GM18498 (cell line): ENCODE measurements at regions not wholly inside any gene's neighbourhood (a gene's known extent, or its start where the extent isn't known, plus 50 kb on each side); places are given as distances from the start of the nearest gene placed in this dataset.
"Not testable (repeated sequence)": the region's sequence is repeated elsewhere in the genome, so short reads cannot be mapped to it uniquely, and the experiment has no call there.

Source experiments
- ATAC-seq: cut with Tn5 transposase; IDR thresholded peaks from one replicate; pipeline ENCODE4 v1.9.1; 2021; ENCODE audit warnings: mild to moderate bottlenecking, moderate library complexity; ENCODE audit not compliant: unreplicated experiment

DNA sequence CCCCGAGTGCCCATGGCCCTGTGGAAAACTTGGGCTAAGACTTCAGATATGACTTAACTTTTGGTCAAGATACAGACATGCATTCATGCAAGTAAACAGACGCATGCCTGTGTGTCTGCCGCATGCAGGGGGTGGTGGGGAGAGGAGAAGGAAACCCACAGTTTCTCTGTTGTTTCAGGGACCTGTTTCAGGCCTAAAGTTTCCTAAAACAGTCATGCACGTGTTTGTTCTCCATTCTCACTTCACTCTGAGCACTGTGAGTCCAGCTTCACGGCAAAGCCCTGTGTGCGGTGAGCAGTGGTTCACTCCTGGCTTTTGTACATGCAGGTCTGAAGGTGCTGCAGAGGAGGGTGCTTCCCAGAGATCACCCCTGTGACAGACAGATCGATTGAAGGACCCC, 158.7 kb downstream of the FOXL1 start:
- ATAC-seq, result no peak

DNA sequence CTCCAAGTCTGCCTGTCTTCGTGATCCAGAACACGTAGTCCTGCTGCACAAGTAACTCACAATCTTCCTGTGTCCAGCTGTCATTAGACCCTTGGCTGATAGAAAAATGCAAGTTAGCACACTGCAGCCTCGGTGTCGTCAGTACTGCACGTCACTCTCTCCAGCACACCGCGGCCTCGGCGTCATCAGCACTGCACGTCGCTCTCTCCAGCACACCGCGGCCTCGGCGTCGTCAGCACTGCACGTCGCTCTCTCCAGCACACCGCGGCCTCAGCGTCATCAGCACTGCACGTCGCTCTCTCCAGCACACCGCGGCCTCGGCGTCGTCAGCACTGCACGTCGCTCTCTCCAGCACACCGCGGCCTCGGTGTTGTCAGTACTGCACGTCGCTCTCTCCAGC, 160.0 kb downstream of the FOXL1 start:
- not testable (repeated sequence) for ATAC-seq

DNA sequence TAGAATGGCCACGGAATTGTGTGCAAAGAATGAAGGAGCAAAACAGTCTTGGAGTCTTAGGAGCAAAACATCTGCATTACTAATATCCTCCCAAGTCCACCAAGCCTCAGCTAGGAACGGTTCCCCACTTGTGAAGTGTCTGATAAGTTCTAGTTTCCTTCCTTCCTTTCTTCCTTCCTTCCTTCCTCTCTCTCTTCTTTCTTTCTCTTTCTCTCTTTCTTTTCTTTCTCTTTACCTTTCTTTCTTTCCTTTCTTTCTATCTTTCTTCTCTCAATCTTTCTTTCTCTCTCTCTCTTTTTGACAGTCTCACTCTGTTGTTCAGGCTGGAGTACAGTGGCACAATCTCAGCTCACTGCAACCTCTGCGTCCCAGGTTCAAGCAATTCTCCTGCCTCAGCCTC, 160.8 kb downstream of the FOXL1 start:
- ATAC-seq, result no peak

DNA sequence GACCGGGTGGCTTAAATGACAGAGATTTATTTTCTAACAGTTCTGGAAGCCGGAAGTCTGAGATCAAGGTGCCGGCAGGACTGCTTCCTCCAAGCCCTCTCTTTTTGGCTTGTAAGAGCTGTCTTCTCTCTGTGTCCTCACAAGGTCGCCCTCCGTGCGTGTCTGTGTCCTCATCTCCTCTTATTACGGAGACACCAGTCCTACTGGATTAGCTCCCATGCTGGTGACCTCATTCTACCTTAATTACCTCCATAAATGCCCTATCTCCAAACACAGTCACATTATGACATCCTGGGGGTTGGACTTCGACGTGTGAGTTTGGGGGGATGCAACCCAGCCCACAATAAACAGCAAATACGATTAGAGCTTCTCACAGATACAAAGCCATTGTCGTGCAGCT, 161.5 kb downstream of the FOXL1 start:
- ATAC-seq, result no peak

DNA sequence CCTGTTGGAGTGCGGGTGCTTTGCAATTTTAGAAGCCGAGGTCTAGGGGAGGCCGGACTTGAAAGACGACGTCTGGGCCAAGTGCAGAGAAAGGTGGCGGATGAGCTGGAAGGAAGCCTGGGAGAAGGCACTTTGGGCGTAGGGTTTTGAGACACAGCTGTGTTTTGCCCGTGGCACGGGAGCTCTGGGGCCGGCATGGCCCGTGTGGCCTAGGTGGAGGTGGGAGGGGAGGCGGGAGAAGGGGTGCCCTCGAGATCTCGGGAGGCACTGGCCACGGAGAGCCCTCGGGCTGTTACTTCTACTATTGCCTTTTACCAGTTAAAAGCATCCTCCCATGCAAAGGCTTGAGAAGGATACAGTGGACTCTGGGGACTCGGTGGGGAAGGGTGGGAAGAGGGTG, 161.9 kb downstream of the FOXL1 start:
- ATAC-seq, result no peak

DNA sequence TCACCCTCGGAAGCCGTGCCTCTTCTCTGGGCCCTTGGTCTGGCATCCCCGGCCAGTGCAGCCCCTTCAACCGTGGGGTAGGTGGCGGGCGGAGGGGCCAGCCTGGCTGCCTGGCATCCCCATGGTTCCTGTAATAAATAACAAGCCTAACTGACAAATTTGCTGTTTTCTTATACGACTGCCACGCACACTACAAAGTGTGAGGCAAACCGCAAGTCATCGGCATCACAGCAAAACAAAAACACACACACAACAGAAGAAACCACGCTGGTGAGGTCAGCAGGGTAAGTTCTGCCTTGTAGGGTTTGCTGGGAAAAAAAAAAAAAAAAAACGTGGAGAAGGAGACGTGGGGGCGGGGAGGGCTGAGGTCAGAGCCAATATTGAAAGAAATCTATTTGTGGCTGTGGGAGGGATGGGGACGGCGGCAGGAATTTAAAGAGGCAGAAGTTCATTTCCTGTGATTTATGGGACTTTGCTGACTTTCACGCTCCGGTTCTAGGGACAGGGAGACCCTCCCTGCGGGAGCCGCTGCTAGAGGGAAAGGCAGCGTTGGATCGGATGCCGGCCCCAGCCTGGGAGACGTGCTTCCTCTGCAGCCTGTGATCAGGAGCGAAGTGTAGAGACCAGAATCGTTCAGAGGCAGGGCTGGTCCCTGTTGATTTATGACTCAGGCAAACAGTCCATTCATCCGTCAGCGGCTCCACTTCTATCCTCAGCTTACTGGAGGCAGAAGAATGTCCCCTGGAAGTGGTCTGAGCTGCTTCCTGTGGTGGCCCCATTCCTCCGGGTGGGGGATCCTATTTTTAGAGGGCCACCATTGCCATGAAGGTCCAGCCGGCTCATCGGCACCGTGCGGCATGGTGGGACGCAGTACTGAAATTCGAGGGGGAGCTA, 162.8 kb downstream of the FOXL1 start:
- no peak for ATAC-seq

DNA sequence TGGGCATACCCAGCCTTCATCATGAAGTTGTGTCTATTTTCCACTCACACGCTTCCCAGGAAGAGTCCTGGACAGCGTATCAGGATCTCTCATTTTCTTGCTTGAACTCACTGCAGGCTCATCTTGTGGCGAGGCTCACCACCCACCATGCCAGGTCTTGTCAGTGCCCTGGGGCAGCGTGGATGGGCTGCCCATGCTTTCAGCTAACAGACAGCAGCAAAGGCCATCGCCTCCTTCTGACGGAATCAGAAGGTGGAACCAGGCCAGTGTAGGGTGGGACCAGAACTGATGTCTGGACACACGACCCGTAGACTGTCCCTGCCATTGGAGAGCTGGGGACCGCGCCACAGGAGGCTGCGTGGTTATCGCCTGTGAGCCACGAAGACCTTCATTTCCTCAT, 169.4 kb downstream of the FOXL1 start:
- no peak for ATAC-seq

DNA sequence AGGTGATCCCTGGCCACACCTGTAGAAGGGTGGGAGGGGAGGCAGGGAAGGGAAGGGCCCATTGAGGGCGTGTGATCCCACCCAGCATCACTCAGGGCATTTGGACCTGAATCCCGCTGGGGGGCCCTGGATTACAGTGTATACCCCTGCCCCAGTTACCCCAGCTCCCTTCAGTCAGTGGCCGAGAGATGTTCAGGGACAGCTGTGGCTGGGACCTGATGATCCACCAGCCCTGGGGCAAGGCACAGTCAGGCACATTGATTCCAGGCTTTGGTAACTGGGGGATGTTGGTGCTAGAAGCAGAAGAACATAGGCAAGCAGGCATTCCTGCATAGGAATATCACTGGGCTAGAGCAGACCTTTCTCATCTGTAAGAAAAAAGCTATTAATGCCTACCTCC, 170.3 kb downstream of the FOXL1 start:
- ATAC-seq, result no peak

DNA sequence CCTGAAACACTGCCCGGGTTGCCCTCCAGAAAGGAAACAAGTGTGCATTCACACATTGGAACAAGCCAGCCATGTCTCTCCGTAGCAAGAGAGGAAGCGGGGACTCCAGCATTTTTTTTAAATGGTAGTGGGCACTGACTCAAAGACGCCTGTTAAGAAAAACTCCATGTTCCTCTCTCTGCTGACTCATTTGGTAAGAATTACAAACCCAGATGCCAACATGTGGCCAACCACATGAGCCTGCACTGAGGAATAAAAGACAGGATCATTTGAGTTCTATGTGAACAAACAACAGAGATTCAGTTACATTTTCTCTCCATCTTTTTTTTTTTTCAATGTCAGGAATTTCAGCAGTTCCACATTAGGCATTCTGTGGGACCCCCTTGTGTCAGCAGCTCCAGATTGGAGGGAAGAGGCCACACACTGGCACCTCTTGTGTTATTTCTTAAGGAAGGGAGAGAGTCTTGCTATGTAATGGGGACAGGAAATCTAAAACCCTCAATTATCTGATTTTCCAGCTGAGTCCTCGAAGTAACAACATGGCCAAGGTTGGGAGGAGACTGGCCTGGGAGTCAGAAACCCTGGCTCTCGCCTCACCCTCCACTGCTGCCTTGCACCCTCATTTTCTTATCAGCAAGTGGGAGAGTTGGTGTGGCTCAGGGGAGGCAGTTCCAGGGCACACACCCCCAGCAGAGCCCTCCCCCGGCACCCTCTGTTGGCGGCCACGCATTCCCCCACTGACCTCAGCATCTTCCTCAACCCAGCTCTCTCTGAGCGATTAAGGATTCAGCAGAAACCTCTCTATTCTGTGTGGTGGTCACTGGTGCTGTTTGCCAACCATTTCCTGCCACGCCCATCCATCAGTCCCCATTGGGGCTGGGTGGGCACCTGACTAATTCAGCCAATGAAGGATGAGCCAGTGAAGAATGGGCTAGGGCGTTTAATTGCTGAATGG, 173.0 kb downstream of the FOXL1 start:
- ATAC-seq, result no peak

DNA sequence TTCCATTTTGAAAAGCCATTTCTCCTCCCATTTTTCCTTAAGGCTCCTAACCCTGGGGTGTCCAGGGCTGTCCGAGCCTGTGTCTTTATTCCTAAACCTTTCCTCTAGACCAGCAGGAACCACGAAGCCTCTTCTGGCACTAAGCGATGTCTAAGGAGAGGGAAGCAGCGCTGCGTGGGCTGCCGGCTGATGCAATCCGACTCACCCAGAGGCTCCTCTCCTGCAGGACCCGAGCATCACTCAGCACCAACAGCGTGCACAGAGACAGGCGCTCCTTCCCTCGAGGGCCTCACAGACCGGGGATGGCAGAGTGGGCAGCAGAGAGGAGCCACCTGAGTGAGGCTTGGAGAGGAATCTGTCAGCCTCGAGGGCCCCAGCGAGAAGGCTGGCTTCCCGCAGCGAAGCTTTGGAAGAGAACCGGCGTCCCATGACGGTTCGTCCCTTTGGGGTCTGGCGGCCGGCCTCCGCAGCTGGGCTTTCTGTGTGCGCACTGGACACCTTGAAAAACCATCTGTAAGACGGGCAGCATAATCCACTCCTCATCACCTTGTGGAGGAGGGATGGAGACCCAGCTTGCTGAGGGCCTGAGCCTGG, 174.3 kb downstream of the FOXL1 start:
- ATAC-seq, result no peak

DNA sequence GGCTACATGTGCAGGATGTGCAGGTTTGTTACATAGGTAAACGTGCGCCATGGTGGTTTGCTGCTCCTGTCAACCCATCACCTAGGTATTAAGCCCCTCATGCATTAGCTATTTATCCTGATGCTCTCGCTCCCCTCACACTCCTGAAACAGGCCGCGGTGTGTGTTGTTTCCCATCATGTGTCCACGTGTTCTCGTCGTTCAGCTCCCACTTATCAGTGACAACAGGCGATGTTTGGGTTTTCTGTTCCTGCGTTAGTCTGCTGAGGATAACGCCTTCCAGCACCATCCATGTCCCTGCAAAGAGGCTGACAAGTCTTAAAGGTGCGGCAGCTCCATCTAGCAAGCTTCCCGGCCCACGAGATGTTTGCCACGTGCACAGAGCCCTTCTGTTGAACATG, 175.1 kb downstream of the FOXL1 start:
- no peak for ATAC-seq

DNA sequence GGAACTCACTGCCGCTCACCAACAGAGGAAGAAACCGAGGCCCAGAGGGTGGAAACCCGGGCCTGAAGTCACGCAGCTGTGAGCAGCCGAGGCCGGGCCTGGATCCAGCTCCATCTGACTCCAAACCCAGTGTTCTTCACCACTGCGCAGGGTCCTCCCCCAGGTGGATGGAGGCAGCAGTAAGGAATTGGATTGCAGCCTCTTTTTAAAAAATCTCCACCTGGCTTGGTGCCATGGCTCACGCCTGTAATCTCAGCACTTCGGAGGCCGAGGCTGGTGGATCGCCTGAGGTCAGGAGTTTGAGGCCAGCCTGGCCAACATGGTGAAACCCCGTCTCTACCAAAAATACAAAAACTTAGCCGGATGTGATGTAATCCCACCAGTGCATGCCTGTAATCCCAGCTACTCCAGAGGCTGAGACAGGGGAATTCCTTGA, 177.2 kb downstream of the FOXL1 start:
- ATAC-seq, result no peak

DNA sequence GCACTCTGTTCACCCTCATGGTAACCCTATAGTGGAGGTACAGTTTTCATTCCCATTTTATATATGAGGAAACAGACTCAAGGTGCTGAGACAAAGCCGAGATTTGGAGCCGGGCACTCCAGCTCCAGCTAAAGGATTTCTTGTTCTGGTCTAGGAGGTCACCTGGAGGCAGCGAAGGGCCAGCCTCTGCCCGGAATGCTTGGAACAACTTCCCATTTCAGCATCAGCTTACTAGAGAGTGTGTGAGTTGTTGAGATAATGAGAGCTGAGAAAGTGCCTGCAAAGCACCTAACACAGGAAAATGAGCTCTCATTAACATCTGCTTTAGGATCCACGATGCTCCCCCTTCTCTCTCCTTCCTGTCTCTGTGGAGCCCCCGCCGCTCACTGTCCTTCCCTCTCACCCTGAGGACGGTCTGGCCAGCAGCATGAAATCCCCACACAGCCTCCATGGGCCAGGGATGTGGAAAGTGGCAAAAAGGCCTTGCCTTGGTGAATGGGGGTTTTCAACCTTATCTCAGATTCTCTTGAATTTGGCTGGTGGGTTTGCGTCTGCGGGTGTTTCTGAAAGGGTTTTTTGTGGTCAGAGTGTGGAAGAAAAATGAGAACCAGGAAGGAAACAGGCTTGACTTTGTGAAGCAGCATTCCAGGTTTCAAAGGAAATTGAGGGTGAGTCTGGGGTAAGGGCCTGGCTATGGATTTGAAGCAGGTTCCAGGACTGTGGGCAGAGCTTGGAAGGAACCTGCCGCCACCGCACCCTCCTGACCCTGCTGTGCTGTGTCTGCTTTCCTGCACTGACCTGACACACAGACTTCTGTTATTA, 178.7 kb downstream of the FOXL1 start:
- no peak for ATAC-seq

DNA sequence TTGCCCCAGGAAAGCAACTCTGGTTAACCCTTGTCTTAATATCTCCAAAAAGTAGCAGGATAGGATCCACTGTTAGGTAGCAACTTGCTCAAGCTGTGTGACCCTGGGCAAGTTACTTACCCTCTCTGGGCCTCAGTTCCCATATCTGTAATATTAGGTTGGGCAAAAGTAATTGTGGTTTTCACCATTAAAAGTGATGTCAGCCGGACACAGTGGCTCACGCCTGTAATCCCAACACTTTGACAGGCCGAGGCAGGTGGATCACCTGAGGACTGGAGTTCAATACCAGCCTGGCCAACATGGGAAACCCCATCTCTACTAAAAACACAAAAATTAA, 179.3 kb downstream of the FOXL1 start:
- ATAC-seq, result no peak

DNA sequence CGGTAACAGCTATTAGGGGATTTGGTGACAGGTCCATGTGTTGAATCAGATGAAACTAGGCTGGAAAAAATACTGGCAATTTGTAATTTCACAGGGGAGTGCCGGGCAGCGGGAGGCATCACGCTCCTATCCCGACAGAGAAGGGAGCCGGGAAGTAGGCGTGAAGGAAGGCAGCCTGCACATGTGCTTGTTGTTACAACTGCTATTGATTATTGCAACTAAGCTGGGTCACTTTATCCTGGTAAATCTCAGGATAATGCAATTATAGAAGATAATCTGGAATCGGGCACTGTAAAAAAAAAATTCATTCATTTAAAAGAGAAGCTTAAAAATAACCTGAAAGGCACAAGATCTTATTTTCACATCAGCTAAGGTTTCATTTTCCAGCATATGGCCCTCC, 180.6 kb downstream of the FOXL1 start:
- no peak for ATAC-seq

DNA sequence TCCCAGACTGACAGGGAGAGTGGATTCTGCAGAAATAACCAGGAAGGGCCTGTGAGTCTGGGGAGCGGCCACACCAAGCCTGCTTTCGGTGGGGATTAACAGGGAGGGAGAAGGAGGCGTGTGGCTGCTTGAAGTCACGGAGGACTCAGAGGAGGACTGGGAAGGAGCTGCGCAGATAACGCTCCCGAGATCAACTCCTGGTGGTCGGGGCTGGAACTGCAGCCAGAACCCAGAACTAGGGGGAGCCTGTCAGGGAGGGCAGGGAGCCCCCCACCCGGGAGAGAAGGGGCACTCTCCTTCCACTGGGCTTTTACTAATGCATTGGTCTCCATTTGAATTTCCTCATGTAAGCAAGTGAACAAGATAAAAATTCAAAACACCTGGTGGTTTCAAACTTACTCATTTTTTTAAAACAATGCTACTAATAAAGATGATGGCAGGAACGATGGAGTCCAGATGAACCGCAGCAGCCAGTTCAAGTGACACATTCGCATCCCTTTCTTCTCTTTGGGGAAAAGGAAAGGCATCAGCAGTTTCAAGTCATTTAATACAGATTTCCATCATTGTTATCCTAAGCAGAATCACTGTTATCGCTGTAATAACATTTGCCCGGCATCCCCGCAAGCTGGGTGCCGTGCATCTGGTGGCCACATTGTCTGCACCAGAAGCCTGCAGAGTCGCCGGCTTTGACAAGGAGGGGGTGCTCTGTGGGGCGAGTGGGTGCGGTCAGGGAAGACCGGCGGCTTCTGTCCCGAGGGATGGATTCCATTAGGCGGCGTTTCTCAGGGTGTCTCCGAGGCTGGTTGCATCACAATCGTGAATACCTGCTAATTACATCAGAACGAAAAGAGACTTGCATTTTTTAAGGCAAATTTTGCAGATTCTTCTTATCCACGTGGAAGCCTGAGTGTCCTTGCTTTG, 183.0 kb downstream of the FOXL1 start:
- ATAC-seq, result no peak

DNA sequence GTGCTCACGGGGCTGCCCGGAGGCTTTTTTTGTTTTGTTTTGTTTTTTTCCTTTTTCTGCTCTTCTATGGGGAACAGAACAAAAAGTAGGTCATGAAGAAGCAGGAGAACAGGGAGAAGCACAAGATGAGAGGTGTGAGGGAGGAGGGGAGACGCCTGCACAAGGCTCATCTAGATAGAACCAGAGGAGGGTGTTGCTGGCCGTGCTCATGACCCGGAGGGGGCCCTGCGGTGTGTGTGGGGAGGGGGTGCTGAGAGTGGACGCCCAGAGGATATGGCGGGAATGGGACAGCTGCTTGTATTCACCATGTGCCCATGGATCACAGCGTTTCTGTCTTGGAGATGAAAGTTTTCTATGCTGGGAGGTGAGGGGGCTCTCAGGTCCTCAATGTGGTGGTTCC, 183.7 kb downstream of the FOXL1 start:
- no peak for ATAC-seq

DNA sequence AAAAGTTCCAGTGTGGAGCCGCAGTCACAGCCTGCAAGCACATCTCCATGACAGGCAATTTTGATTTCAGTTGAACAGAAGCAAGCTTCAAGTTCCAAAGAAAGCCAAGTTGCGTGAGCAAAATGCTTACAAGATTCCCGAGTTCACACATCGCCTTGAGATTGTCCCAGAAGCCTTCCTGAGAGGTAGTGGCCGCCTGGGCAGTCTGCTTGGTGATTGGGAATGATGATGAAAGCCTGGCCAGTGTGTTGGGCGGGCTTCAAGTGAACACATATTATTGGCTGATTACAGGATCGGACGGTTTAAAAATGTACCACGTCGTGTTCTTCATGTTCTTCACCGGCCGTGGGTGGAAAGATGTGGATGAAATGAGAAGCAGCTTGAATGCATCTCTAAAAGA, 185.5 kb downstream of the FOXL1 start:
- no peak for ATAC-seq

DNA sequence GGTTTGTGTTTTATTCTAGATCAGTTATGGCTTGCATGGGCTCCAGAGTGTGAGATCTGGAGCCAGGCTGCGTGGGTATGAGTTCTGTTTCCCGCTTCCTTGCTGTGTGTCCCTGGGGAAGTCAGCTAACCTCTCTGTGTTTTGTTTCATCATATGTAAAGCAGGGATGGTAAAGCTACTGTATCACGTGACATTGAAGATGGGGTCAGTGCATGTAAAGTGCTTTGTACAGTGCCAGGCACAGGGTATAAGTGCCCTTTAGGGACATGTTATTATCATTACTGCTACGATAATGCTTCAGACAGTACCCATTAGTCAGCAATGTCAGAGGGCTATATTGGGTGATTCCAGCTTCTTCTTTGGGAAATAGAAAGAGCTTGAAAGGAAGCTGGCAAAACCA, 186.2 kb downstream of the FOXL1 start:
- no peak for ATAC-seq
